HCT116 (cell line): ENCODE measurements at regions not wholly inside any gene's neighbourhood (a gene's known extent, or its start where the extent isn't known, plus 50 kb on each side); places are given as distances from the start of the nearest gene placed in this dataset.

ENCODE experiments used
- ATAC-seq: fragments of 200-7000 bp; cut with Tn5 transposase; 2 replicates; pipeline ENCODE4 v1.9.1; 2020; ENCODE audit warnings: mild to moderate bottlenecking, moderate library complexity
- BruUV-seq: library from RNA; stranded (reverse); fragments of 400-500 nt; replicated peaks from 2 replicates; lab custom pipeline; 2021; lab: Mats Ljungman, UMichigan
- CTCF ChIA-PET: fragments of 300-600 bp; sonication (Branson Sonifier 250); formaldehyde crosslinking; loops from one replicate; lab custom pipeline; 2021; ENCODE audit warnings: antibody characterized with exemption; lab: Charles Lee
- POLR2A ChIA-PET: fragments of 300-600, 350-600 bp; sonication (Branson Sonifier 250); formaldehyde crosslinking; loops from one replicate; lab custom pipeline; 2021; ENCODE audit warnings: antibody characterized with exemption; lab: Charles Lee
- RAD21 ChIA-PET, 2 experiments: fragments of 300-600 bp; sonication (Branson Sonifier 250); formaldehyde crosslinking; loops; one replicate each; lab custom pipeline; 2023; ENCODE audit warnings: low total read pairs in 2 of 2; ENCODE audit not compliant: uncharacterized antibody in 2 of 2, unreplicated experiment in 2 of 2, low non-redundant PET in 1 of 2; lab: Charles Lee
- DNase-seq: peaks from one replicate; pipeline ENCODE4 v3.0.0-alpha.2; 2010; ENCODE audit warnings: low read depth, low spot score
- H2AFZ ChIP-seq: fragments of 200-600 bp; shearing (Covaris generic), sonication (generic); 2 replicates; pipeline ENCODE4 v1.6.1; 2017; ENCODE audit warnings: low read depth, mixed run types, mixed read lengths, antibody characterized with exemption, low read length; ENCODE audit not compliant: poor library complexity, severe bottlenecking
- H3K27ac ChIP-seq: 2 replicates; pipeline ENCODE4 v1.5.1; 2012; ENCODE audit warnings: low read depth, low read length
- H3K27me3 ChIP-seq: fragments of 200-600 bp; sonication (generic); 2 replicates; pipeline ENCODE4 v1.6.1; 2016; ENCODE audit warnings: mixed run types, low read length, mixed read lengths; ENCODE audit not compliant: insufficient read depth
- H3K36me3 ChIP-seq, 2 experiments: fragments of 200-500 bp in 1 of 2; fragments of 200-600 bp in 1 of 2; sonication (Bioruptor generic) in 1 of 2; sonication (generic) in 1 of 2; 2 replicates each; pipeline versions ENCODE4 v1.5.1 to v1.6.1; 2014 to 2016; ENCODE audit warnings: low read length in 2 of 2, inconsistent platforms in 1 of 2, mixed read lengths in 1 of 2, mixed run types in 1 of 2; ENCODE audit not compliant: insufficient read depth in 2 of 2, control insufficient read depth in 1 of 2
- H3K4me1 ChIP-seq, 2 experiments: fragments of 200-600 bp in 1 of 2; sonication (generic) in 1 of 2; 2 replicates each; pipeline versions ENCODE4 v1.5.1 to v1.6.1; 2012 to 2017; ENCODE audit warnings: low read length in 2 of 2, inconsistent platforms in 1 of 2, mild to moderate bottlenecking in 1 of 2, mixed read lengths in 1 of 2, mixed run types in 1 of 2, moderate library complexity in 1 of 2; ENCODE audit not compliant: insufficient read depth in 2 of 2, control insufficient read depth in 1 of 2
- H3K4me2 ChIP-seq: fragments of 200-600 bp; sonication (generic); 2 replicates; pipeline ENCODE4 v1.6.1; 2017; ENCODE audit warnings: mixed run types, low read length, mixed read lengths
- H3K4me3 ChIP-seq, 2 experiments: fragments of 200-600 bp in 1 of 2; sonication (generic) in 1 of 2; replicated peaks in 1 of 2; 2 replicates each; pipeline ENCODE4 v1.5.1; 2011 to 2016; ENCODE audit warnings: low read length in 2 of 2, control low read depth in 1 of 2, low read depth in 1 of 2, mild to moderate bottlenecking in 1 of 2, mixed read lengths in 1 of 2, mixed run types in 1 of 2
- H3K79me2 ChIP-seq: fragments of 200-600 bp; sonication (generic); 2 replicates; pipeline ENCODE4 v1.6.1; 2017; ENCODE audit warnings: mild to moderate bottlenecking, mixed run types, low read length, moderate library complexity, mixed read lengths; ENCODE audit not compliant: insufficient read depth
- H3K9ac ChIP-seq: fragments of 200-600 bp; sonication (generic); 2 replicates; pipeline ENCODE4 v1.6.1; 2016; ENCODE audit warnings: low read length, mixed read lengths
- H3K9me2 ChIP-seq: fragments of 200-600 bp; sonication (generic), shearing (Covaris generic); 2 replicates; pipeline ENCODE4 v1.6.1; 2017; ENCODE audit warnings: mixed run types, mild to moderate bottlenecking, moderate library complexity; ENCODE audit not compliant: insufficient read depth
- H3K9me3 ChIP-seq, 2 experiments: fragments of 200-500 bp in 1 of 2; fragments of 200-600 bp in 1 of 2; sonication (Bioruptor generic) in 1 of 2; sonication (generic) in 1 of 2; 2 replicates each; pipeline ENCODE4 v1.6.1; 2014 to 2017; ENCODE audit warnings: low read length in 2 of 2, mixed read lengths in 2 of 2, inconsistent platforms in 1 of 2, low read depth in 1 of 2, mild to moderate bottlenecking in 1 of 2, mixed run types in 1 of 2, moderate library complexity in 1 of 2; ENCODE audit not compliant: control insufficient read depth in 1 of 2, insufficient read depth in 1 of 2
- H4K20me1 ChIP-seq: fragments of 200-600 bp; sonication (generic), shearing (Covaris generic); 2 replicates; pipeline ENCODE4 v1.6.1; 2017; ENCODE audit warnings: mixed run types, mild to moderate bottlenecking, moderate library complexity; ENCODE audit not compliant: insufficient read depth
- CBX3 ChIP-seq: IDR thresholded peaks from 2 replicates; pipeline ENCODE4 v1.6.1; 2012; ENCODE audit warnings: low read depth
- CEBPB ChIP-seq: IDR thresholded peaks from 2 replicates; pipeline ENCODE4 v1.6.1; 2012; ENCODE audit warnings: low read depth
- EGR1 ChIP-seq: IDR thresholded peaks from 2 replicates; pipeline ENCODE4 v1.6.1; 2012; ENCODE audit warnings: low read depth
- EZH2 ChIP-seq: fragments of 200-600 bp; sonication (generic); IDR thresholded peaks from 2 replicates; pipeline ENCODE4 v1.6.1; 2017; ENCODE audit warnings: antibody characterized with exemption, mixed run types
- EZH2phosphoT487 ChIP-seq: fragments of 200-600 bp; IDR thresholded peaks from 2 replicates; pipeline ENCODE4 v1.6.1; 2018; ENCODE audit warnings: antibody characterized with exemption, borderline replicate concordance
- FOSL1 ChIP-seq: IDR thresholded peaks from 2 replicates; pipeline ENCODE4 v1.6.1; 2012; ENCODE audit warnings: low read depth
- POLR2AphosphoS5 ChIP-seq: IDR thresholded peaks from 2 replicates; pipeline ENCODE4 v1.6.1; 2011; ENCODE audit warnings: mild to moderate bottlenecking, low read depth, low read length, moderate library complexity
- SIN3A ChIP-seq: IDR thresholded peaks from 2 replicates; pipeline ENCODE4 v1.6.1; 2012; ENCODE audit warnings: low read depth
- SP1 ChIP-seq: IDR thresholded peaks from 2 replicates; pipeline ENCODE4 v1.6.1; 2012; ENCODE audit warnings: low read depth
- SRF ChIP-seq: IDR thresholded peaks from 2 replicates; pipeline ENCODE4 v1.6.1; 2012; ENCODE audit warnings: low read depth
- TCF7L2 ChIP-seq: IDR thresholded peaks from 2 replicates; pipeline ENCODE4 v1.7.0; 2011; ENCODE audit warnings: borderline replicate concordance, inconsistent platforms; ENCODE audit not compliant: insufficient read depth, insufficient read length; ENCODE audit errors: extremely low read depth
- YY1 ChIP-seq: IDR thresholded peaks from 2 replicates; pipeline ENCODE4 v1.6.1; 2011; ENCODE audit warnings: low read length, low read depth, moderate library complexity, mild to moderate bottlenecking; ENCODE audit not compliant: insufficient replicate concordance; ENCODE audit errors: extremely low read depth
- intact Hi-C: fragments of 100-400 bp; cut with micrococcal nuclease; formaldehyde crosslinking; loops from 2 replicates; pipeline ENCODE4 v1.10.0; 2022
- TF ChIP-seq, protein P1 (sequence below): IDR thresholded peaks from 2 replicates; pipeline ENCODE4 v1.6.1; 2012; ENCODE audit warnings: low read depth
- TF ChIP-seq, protein P2 (sequence below): IDR thresholded peaks from 2 replicates; pipeline ENCODE4 v1.6.1; 2012

DNA sequence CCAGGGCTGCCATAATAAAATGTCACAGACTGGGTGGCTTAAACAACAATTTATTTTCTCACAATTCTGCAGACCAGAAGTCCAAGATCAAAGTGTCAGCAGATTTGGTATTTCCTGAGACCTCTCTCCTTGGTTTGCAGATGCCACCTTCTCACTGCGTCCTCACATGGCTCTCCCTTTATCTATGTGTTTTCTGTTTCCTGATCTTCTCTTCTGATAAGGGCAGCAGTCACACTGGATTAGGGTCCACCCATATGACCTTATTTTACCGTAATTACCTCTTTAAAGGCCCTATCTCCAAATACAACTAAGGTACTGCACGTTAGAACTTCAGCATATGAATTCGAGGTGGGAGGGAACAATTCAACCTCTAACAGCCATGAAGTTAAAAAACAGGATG, 238.9 kb upstream of the API5 start:
- Histone ChIP-seq H3K4me1 (no peaks in the 10 kb centered on the region), H3K9me2 (no peaks in the 10 kb centered on the region), H3K79me2 (no peaks in the 10 kb centered on the region), H2AFZ (no peak overlapping the region), H3K27me3 (no peaks in the 10 kb centered on the region), H3K9me3 (peaks cover 0 to 6% of the 10 kb centered on the region in 2 experiments; a peak in 1 of 4 replicates), H3K4me2 (no peak overlapping the region), H4K20me1 (no peaks in the 10 kb centered on the region), H3K27ac (no peak overlapping the region), H3K4me3 (no peak overlapping the region), H3K36me3 (no peaks in the 10 kb centered on the region), H3K9ac (no peak overlapping the region)
- ATAC-seq (no peak), DNase-seq (no peak)
- TF ChIP-seq CBX3, result no peak
- no peak for TF ChIP-seq EZH2
- TF ChIP-seq, protein P1, sequence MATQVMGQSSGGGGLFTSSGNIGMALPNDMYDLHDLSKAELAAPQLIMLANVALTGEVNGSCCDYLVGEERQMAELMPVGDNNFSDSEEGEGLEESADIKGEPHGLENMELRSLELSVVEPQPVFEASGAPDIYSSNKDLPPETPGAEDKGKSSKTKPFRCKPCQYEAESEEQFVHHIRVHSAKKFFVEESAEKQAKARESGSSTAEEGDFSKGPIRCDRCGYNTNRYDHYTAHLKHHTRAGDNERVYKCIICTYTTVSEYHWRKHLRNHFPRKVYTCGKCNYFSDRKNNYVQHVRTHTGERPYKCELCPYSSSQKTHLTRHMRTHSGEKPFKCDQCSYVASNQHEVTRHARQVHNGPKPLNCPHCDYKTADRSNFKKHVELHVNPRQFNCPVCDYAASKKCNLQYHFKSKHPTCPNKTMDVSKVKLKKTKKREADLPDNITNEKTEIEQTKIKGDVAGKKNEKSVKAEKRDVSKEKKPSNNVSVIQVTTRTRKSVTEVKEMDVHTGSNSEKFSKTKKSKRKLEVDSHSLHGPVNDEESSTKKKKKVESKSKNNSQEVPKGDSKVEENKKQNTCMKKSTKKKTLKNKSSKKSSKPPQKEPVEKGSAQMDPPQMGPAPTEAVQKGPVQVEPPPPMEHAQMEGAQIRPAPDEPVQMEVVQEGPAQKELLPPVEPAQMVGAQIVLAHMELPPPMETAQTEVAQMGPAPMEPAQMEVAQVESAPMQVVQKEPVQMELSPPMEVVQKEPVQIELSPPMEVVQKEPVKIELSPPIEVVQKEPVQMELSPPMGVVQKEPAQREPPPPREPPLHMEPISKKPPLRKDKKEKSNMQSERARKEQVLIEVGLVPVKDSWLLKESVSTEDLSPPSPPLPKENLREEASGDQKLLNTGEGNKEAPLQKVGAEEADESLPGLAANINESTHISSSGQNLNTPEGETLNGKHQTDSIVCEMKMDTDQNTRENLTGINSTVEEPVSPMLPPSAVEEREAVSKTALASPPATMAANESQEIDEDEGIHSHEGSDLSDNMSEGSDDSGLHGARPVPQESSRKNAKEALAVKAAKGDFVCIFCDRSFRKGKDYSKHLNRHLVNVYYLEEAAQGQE, result no peak
- TF ChIP-seq EZH2phosphoT487, result no peak
- no peak for TF ChIP-seq SIN3A
- TF ChIP-seq SRF, result no peak
- RAD21 ChIA-PET, result no interaction called here
- intact Hi-C loops, result no loop called here
- CTCF ChIA-PET, result no interaction called here
- no TSS peak for BruUV-seq
- POLR2A ChIA-PET, result no interaction called here

DNA sequence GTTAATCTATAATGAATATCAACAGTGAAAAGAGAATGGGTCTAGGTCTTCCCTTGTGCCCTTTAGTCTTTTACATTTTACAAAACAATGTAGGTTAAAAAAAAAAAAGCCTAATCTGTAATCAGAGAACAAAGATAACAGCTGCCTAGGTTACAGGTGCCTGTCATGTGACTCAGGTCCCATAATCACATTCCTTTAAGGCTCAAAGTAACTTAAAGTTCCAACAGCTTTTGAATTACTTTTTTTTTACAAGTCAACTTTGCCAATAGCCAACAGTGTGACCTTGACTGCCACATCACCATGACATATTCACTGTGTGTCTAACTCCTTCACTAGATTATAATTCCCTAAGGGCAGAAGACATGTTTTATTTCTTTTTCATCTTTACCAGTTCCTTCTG, 237.0 kb upstream of the API5 start:
- Histone ChIP-seq H3K9me2 (no peaks in the 10 kb centered on the region), H2AFZ (no peak overlapping the region), H3K79me2 (no peaks in the 10 kb centered on the region), H3K27ac (no peak overlapping the region), H3K4me3 (no peak overlapping the region), H3K4me2 (no peak overlapping the region), H3K4me1 (no peaks in the 10 kb centered on the region), H3K36me3 (no peaks in the 10 kb centered on the region), H3K9ac (no peak overlapping the region), H4K20me1 (no peaks in the 10 kb centered on the region), H3K27me3 (no peaks in the 10 kb centered on the region), H3K9me3 (peaks cover 0 to 13% of the 10 kb centered on the region in 2 experiments; a peak in 2 of 4 replicates)
- no TSS peak for BruUV-seq
- ChIA-PET POLR2A (no interaction called here), RAD21 (no interaction called here), CTCF (no interaction called here)
- no peak for DNase-seq
- no peak for ATAC-seq
- intact Hi-C loops, result no loop called here
- TF ChIP-seq SP1 (no peak), YY1 (no peak), CBX3 (no peak), EGR1 (no peak), SRF (no peak), TCF7L2 (no peak), FOSL1 (no peak), SIN3A (no peak), CEBPB (no peak), POLR2AphosphoS5 (no peak), EZH2phosphoT487 (no peak)
- TF ChIP-seq, protein P1, result no peak
- TF ChIP-seq, protein P2, sequence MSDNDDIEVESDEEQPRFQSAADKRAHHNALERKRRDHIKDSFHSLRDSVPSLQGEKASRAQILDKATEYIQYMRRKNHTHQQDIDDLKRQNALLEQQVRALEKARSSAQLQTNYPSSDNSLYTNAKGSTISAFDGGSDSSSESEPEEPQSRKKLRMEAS, result no peak
